COR-L47 (cell line): ENCODE measurements at regions not wholly inside any gene's neighbourhood (a gene's known extent, or its start where the extent isn't known, plus 50 kb on each side); places are given as distances from the start of the nearest gene placed in this dataset.

Experiments used
- DNase-seq: peaks from one replicate; lab custom pipeline; 2025; lab: John Stamatoyannopoulos, UW

DNA sequence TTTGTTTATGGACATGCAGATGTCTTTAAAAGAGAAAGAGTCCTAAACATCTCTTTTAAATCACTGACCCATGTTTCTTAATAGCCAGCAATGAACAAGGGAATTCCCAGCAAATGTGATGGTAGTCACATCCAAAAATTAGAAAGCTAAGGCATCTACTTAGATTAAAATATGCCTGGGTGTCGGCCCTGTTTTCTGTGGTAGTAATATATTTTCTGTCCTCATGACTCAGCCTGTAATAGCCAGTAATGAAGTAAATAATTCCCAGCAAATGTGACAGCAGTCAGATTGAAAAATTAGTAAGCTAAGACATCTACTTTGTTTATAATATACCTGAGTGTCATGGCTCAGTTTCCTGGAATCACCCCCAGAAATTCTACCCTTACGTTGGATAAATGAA is 60.6 kb upstream of the MYRIP start:
- no peak for DNase-seq

DNA sequence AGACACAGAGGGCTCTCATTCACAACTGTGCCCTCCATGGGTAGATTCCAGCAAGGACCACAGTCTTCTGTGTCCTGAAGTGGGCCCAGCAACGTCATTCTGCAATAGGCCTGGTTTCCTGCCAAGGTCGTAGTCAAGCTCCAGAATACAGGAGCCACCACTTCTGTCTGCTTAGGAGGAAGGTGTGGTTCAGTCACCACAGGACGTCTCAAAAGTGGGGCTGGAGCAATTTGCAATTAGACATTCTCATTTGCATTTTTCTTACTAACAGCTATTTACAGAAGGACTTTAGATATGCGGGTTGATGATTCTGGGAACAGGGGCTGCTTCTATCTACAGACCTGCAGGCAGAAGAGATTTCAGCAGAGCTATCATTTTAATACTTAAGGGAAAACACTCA is 58.7 kb upstream of the MYRIP start:
- peak; percentile 37 for DNase-seq

DNA sequence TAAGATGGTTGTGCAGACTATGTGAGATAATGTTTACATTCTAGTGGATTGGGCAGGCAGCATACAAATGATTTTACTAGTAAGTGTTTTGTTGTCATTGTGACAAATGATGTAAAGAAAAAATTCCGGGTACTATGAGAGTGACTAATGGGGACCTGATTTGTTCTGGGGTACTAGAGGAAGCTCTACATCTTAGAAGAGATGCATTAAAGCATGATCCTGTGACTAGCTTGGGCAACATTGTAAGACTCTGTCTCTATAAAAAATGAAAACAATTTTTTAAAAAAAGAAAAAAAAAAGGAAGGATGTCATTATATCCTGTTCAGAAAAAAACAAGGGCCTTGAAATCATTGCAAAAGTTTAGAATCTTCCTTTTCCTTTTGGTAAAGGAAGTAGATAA is 58.1 kb upstream of the MYRIP start:
- no peak for DNase-seq

DNA sequence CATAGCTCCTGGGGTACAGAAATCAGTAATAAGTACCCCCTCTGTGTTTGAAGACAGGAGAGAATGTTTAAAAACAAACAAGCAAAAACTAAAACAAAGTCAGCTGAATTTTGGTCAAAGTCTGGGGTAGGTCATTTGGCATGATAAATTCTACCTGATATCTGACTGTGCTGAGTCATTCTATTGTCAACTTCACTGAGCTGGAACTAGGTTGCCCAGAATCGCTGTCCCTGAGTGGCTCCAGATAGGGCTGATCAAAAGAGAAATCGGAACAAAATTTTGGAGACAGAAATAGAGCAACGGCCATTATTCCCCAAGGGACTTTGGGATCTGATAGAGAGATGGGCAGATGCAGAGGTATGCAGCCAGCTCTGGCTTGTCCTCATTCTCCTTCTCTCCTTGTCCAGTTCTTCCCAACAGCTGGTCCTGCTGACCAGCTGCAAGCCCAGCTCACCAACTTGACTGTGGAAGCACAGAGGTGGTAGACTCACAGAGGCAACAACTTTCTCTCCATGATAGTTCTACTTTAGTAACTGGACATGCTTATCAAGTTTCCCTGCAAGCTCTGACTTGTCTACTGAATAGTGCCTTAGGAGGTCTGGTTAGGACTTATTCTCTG is 57.3 kb upstream of the MYRIP start:
- no peak for DNase-seq

DNA sequence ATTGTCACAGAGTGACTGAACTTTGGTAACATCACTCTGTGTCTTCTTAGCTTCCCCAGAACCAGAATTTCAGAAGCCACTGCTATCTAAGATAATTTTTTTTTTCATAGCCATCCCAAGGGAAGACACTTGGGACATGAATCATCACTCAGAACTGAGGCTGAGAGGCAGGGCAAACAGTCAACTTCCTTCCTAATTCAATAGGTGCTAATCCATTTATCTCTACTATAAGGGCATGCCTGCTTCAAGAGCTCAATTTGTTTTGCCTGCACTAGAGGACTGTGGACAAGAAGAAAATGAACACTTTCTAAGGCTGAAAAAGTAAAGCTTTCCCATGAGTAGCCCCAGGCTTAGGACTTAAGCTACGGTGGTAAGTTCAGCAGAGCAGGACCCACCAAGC is 56.7 kb upstream of the MYRIP start:
- DNase-seq, result no peak

DNA sequence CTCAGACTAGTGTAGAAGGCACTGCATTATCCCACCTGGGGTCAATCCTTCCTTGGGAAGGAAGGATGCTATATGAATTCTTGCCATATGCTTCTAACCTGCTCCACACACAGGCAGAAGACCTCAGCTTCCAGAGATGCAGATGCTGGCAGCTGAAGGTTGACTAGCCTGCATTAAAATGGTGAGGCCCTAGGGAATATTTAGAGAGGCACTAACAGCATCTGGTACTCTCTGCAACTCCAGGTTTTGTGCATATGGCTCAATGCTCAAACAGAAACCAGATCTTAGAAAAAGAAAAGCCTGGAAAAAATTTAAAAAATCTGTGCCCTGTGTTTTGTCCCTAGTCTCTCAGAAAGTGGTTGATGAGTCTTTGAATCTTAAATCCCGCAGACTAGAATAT is 56.0 kb upstream of the MYRIP start:
- DNase-seq, result no peak

DNA sequence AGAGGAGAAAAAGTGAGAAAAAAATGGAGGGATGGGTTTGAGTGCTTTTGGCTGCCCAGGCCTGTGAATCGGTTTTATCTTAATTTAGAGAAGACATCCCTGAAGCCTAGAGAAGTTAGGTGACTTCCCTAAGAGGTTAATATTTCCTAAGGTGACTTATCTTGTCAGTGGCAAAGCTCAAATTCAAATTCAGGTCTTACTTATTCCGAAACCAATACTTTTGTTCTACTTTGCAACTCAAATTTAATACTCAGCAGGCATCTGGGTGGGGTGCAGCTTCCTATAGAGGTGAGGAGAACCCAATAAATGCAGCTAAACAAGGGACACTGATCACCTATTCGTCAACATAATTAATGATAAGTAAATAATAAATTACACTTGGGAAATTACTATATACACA is 54.9 kb upstream of the MYRIP start:
- no peak for DNase-seq

DNA sequence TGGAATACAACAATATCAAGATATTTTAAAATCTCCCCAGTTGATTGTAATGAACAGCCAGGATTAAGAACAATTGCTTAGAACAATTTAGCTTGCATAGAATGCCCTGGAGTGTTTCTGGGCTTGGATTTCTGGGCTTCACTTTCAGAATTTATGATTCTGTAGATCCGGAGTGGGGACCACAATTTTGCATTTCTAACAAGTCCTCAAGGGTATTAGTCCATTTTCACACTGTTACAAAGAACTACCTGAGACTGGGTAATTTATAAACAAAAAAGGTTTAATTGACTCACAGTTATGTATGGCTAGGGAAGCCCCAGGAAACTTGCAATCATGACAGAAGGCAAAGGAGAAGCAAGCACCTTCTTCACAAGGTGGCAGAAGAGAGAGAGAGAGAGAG is 54.3 kb upstream of the MYRIP start:
- DNase-seq, result no peak

DNA sequence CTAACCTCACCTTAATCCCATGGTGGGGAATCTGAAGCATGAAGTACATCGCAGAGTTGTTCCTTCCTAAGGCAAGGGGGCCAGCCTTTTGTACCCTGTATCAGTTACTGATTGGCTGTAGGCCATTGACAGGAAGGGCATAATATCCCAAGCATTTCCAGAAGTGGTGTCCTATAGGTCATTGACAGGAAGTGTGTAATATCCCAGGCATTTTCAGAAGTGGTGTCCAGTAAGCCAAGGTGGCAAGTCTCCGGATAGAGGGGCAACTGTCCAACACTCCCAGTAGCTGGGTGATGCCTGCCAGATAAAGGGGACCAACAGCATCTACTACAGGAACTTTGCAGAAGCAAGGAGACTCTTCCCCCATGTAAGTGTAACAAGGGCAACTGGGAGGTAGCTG is 52.1 kb upstream of the MYRIP start:
- DNase-seq, result no peak
